Prostate gland (tissue), 2 donors: ENCODE measurements at regions not wholly inside any gene's neighbourhood (a gene's known extent, or its start where the extent isn't known, plus 50 kb on each side); places are given as distances from the start of the nearest gene placed in this dataset.

ENCODE experiments used
- DNase-seq: peaks from one replicate; pipeline ENCODE4 v3.0.0-alpha.2; 2019; ENCODE audit warnings: low spot score
- H3K27ac ChIP-seq, 2 donors: fragments of 200-600 bp; sonication (generic); 2 replicates each; pipeline ENCODE4 v1.5.1; 2017 to 2019
- H3K27me3 ChIP-seq: fragments of 200-600 bp; sonication (generic); replicated peaks from 2 replicates; pipeline ENCODE4 v1.5.1; 2019; ENCODE audit not compliant: insufficient read depth
- H3K36me3 ChIP-seq, 2 donors: fragments of 200-600 bp; sonication (generic); 1 replicate in 1 of 2; 2 replicates in 1 of 2; pipeline versions ENCODE4 v1.5.1 to v1.8.1; 2017 to 2019
- H3K4me1 ChIP-seq: fragments of 200-600 bp; sonication (generic); replicated peaks from 2 replicates; pipeline ENCODE4 v1.5.1; 2019
- H3K4me3 ChIP-seq, 2 donors: fragments of 200-600 bp; sonication (generic); 2 replicates each; pipeline ENCODE4 v1.5.1; 2017 to 2019
- H3K9me3 ChIP-seq: fragments of 200-600 bp; sonication (generic); 2 replicates; pipeline ENCODE4 v1.5.1; 2017
- CTCF ChIP-seq, 4 experiments: fragments of 200-600 bp in 2 of 4; fragments of 450-650 bp in 2 of 4; sonication (generic) in 2 of 4; IDR thresholded peaks; 1 replicate in 3 of 4; 2 replicates in 1 of 4; pipeline ENCODE4 v1.5.1; 2016 to 2019; ENCODE audit warnings: antibody characterized with exemption in 4 of 4, mild to moderate bottlenecking in 2 of 4, moderate library complexity in 2 of 4
- POLR2A ChIP-seq: fragments of 450-650 bp; IDR thresholded peaks from one replicate; pipeline ENCODE4 v1.6.1; 2016; ENCODE audit warnings: antibody characterized with exemption, mild to moderate bottlenecking
- POLR2AphosphoS5 ChIP-seq: sonication (generic); formaldehyde crosslinking; IDR thresholded peaks from one replicate; pipeline ENCODE4 v1.6.1; 2017; ENCODE audit warnings: antibody characterized with exemption
- WGBS: methylation state at CpG from one replicate; pipeline ENCODE4 v1.1.5; 2018; 5-methylcytosine and 5-hydroxymethylcytosine counted together
- intact Hi-C: fragments of 100-400 bp; cut with DNase I; formaldehyde crosslinking; loops from one replicate; pipeline ENCODE4 v1.14.2; 2022

DNA sequence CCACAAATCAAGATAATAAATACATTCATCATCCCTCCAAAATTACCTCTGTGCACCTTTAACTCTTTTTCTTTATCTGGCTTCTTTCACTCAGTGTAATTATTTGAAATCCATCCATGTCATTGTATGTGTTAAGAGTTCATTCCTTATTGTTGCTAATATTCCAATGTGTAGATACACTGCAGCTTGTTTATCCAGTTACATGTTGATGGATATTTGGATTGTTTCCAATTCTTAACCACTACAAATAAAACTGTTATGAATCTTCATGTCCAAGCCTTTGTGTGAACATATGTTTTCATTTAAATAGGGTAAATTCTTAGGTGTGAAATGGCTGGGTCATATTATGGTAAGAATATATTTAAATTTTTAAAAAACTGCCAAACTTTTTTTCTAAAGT, 323.3 kb upstream of the NCAM1 start:
- intact Hi-C loops = no loop called here
- DNase-seq = no peak
- H3K4me3 ChIP-seq = no peak overlapping the region
- no peaks in the 10 kb centered on the region for H3K9me3 ChIP-seq
- TF ChIP-seq CTCF (IDR thresholded peaks at IDR 0.05) = no peak
- TF ChIP-seq POLR2AphosphoS5 = no peak
- no peak for TF ChIP-seq POLR2A
- no peaks in the 10 kb centered on the region for H3K36me3 ChIP-seq
- H3K27ac ChIP-seq = no peak overlapping the region
- H3K4me1 ChIP-seq = no peaks in the 10 kb centered on the region
- no peaks in the 10 kb centered on the region for H3K27me3 ChIP-seq

DNA sequence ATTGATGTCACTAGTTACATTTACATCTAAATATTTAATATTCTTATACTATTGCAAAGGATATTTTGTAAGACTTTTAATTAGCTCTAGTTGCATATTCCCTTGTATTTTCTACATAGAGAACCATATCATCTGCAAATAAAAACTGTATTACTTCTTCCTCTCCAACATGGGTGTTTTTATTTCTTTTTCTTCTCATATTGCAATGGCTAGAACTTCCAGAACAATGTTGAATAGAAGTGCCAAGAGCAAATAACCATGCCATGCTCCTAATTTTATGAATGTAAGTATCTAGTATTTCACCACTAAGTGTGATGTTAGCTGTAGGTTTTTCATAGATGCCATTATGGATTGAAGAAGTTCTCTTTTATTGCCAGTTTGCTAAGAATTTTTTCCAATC, 321.8 kb upstream of the NCAM1 start:
- H3K27me3 ChIP-seq = no peaks in the 10 kb centered on the region
- no peak for DNase-seq
- no peaks in the 10 kb centered on the region for H3K36me3 ChIP-seq
- no peak overlapping the region for H3K27ac ChIP-seq
- no peak overlapping the region for H3K4me3 ChIP-seq
- TF ChIP-seq POLR2A (no peak), CTCF (IDR thresholded peaks at IDR 0.05) (no peak), POLR2AphosphoS5 (no peak)
- no peaks in the 10 kb centered on the region for H3K9me3 ChIP-seq
- intact Hi-C loops = no loop called here
- H3K4me1 ChIP-seq = no peaks in the 10 kb centered on the region

GRCh38 chr11:112643416-112643815, 317.8 kb upstream of the NCAM1 start:
- TF ChIP-seq POLR2AphosphoS5 (no peak), POLR2A (no peak), CTCF (IDR thresholded peaks at IDR 0.05) (no peak)
- intact Hi-C loops = no loop called here
- no peak for DNase-seq
- H3K27me3 ChIP-seq = no peaks in the 10 kb centered on the region
- no peak overlapping the region for H3K27ac ChIP-seq
- no peaks in the 10 kb centered on the region for H3K36me3 ChIP-seq
- H3K4me3 ChIP-seq = no peak overlapping the region
- H3K9me3 ChIP-seq = no peaks in the 10 kb centered on the region
- H3K4me1 ChIP-seq = no peaks in the 10 kb centered on the region

- no peaks in the 10 kb centered on the region for H3K27me3 ChIP-seq
- TF ChIP-seq POLR2A (no peak), CTCF (IDR thresholded peaks at IDR 0.05) (no peak), POLR2AphosphoS5 (no peak)
- H3K4me1 ChIP-seq = no peaks in the 10 kb centered on the region
- no peak overlapping the region for H3K4me3 ChIP-seq
- 81% methylated on average over 5 of the region's 5 CpGs for WGBS
- no peak overlapping the region for H3K27ac ChIP-seq
- DNase-seq = no peak
- H3K9me3 ChIP-seq = no peaks in the 10 kb centered on the region
- intact Hi-C loops = no loop called here
- H3K36me3 ChIP-seq = no peaks in the 10 kb centered on the region
Observed at GRCh38 chr11:112644410-112645131, 316.6 kb upstream of the NCAM1 start.

DNA sequence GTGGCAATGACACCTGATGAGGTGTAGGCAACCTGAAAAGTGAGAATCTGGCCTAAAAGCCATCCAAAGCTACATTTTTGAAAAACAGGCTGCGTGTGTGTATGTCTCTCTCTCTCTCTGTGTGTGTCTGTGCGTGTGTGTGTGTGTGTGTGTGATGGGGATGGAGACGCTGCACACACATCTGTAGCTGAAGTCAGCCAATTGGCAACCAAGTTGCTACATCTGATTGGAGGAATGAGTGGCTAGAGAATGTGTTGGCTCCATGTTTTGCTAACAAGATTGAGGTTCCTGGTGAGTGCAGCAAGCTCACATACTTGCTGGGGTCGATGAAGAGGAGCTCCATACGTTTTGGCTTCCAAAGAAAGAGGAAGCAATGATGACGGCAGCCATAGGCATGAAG, 311.4 kb upstream of the NCAM1 start:
- no peak for DNase-seq
- no peaks in the 10 kb centered on the region for H3K4me1 ChIP-seq
- H3K9me3 ChIP-seq = no peaks in the 10 kb centered on the region
- no peaks in the 10 kb centered on the region for H3K27me3 ChIP-seq
- no peak overlapping the region for H3K27ac ChIP-seq
- intact Hi-C loops = no loop called here
- TF ChIP-seq POLR2A = no peak
- no peak for TF ChIP-seq CTCF (IDR thresholded peaks at IDR 0.05)
- no peak for TF ChIP-seq POLR2AphosphoS5
- H3K36me3 ChIP-seq = no peaks in the 10 kb centered on the region
- H3K4me3 ChIP-seq = no peak overlapping the region
- WGBS = 82% methylated on average over 6 of the region's 6 CpGs
